WTC11 (cell line): ENCODE measurements at regions not wholly inside any gene's neighbourhood (a gene's known extent, or its start where the extent isn't known, plus 50 kb on each side); places are given as distances from the start of the nearest gene placed in this dataset.
"Not testable (repeated sequence)": the region's sequence is repeated elsewhere in the genome, so short reads cannot be mapped to it uniquely, and the experiment has no call there.

Experiments used
- ATAC-seq: fragments of 200-7000 bp; cut with Tn5 transposase; 2 replicates; pipeline ENCODE4 v1.10.0; 2021; ENCODE audit warnings: mild to moderate bottlenecking, moderate library complexity
- CTCF ChIA-PET: fragments of 300-600 bp; sonication (Branson Sonifier 250); formaldehyde crosslinking; loops from one replicate; lab custom pipeline; 2021; ENCODE audit warnings: antibody characterized with exemption; lab: Charles Lee
- POLR2A ChIA-PET: fragments of 350-600 bp; sonication (Branson Sonifier 250); formaldehyde crosslinking; loops from one replicate; lab custom pipeline; 2021; ENCODE audit warnings: antibody characterized with exemption; lab: Charles Lee
- DNase-seq: peaks from one replicate; pipeline ENCODE4 v3.0.0; 2021; ENCODE audit warnings: low spot score
- H3K27ac Mint-ChIP-seq: 2 replicates; pipeline ENCODE4 v1.8.0; 2021; ENCODE audit warnings: mixed read lengths
- H3K27me3 Mint-ChIP-seq: 2 replicates; pipeline ENCODE4 v1.8.0; 2021; ENCODE audit warnings: low read depth, mild to moderate bottlenecking, moderate library complexity, mixed read lengths
- H3K36me3 Mint-ChIP-seq: 2 replicates; pipeline ENCODE4 v1.8.0; 2021; ENCODE audit warnings: mixed read lengths
- H3K4me1 Mint-ChIP-seq: 2 replicates; pipeline ENCODE4 v1.8.0; 2022; ENCODE audit warnings: mixed read lengths
- H3K4me3 Mint-ChIP-seq: 2 replicates; pipeline ENCODE4 v1.8.0; 2021; ENCODE audit warnings: mild to moderate bottlenecking, moderate library complexity, mixed read lengths
- H3K9me3 Mint-ChIP-seq: 2 replicates; pipeline ENCODE4 v1.8.0; 2021; ENCODE audit warnings: mixed read lengths
- ATF3 ChIP-seq: sonication (generic); formaldehyde crosslinking; conservative IDR thresholded peaks from 2 replicates; pipeline ENCODE4 v1.8.1; 2022; ENCODE audit warnings: mild to moderate bottlenecking, missing genetic modification reagents
- CREB1 ChIP-seq: sonication (generic); formaldehyde crosslinking; IDR thresholded peaks from 2 replicates; pipeline ENCODE4 v1.8.0; 2023; ENCODE audit warnings: mild to moderate bottlenecking, missing genetic modification reagents
- E2F1 ChIP-seq: sonication (generic); formaldehyde crosslinking; IDR thresholded peaks from 2 replicates; pipeline ENCODE4 v1.8.0; 2022; ENCODE audit warnings: mild to moderate bottlenecking, missing genetic modification reagents
- EMX1 ChIP-seq: fragments of 250-450 bp; sonication (Bioruptor Pico); IDR thresholded peaks from 2 replicates; pipeline ENCODE4 v1.8.0; 2021; ENCODE audit warnings: mild to moderate bottlenecking
- ETV6 ChIP-seq: sonication (generic); formaldehyde crosslinking; IDR thresholded peaks from 2 replicates; pipeline ENCODE4 v1.8.1; 2022; ENCODE audit warnings: mild to moderate bottlenecking, missing genetic modification reagents
- FOXJ3 ChIP-seq: sonication (generic); formaldehyde crosslinking; IDR thresholded peaks from 2 replicates; pipeline ENCODE4 v1.9.0; 2021; ENCODE audit warnings: missing genetic modification reagents, mild to moderate bottlenecking, borderline replicate concordance
- FOXP1 ChIP-seq: sonication (generic); formaldehyde crosslinking; IDR thresholded peaks from 2 replicates; pipeline ENCODE4 v1.8.0; 2022; ENCODE audit warnings: missing genetic modification reagents, mild to moderate bottlenecking, moderate library complexity, borderline replicate concordance
- GRHL2 ChIP-seq: fragments of 250-450 bp; sonication (Bioruptor Pico); IDR thresholded peaks from 2 replicates; pipeline ENCODE4 v1.8.0; 2022; ENCODE audit warnings: mild to moderate bottlenecking, moderate library complexity; ENCODE audit not compliant: insufficient replicate concordance, severe bottlenecking
- GTF2I ChIP-seq: fragments of 250-450 bp; sonication (Bioruptor Pico); conservative IDR thresholded peaks from 2 replicates; pipeline ENCODE4 v1.4.0; 2021; ENCODE audit warnings: mild to moderate bottlenecking
- HMGA2 ChIP-seq: fragments of 250-450 bp; sonication (Bioruptor Pico); IDR thresholded peaks from 2 replicates; pipeline ENCODE4 v1.4.0; 2021; ENCODE audit warnings: mild to moderate bottlenecking, moderate library complexity
- JAZF1 ChIP-seq: fragments of 250-450 bp; sonication (Bioruptor Pico); IDR thresholded peaks from 2 replicates; pipeline ENCODE4 v1.9.0; 2021; ENCODE audit warnings: moderate library complexity, mild to moderate bottlenecking, inconsistent platforms
- PRRX2 ChIP-seq: fragments of 250-450 bp; sonication (Bioruptor Pico); IDR thresholded peaks from 2 replicates; pipeline ENCODE4 v1.8.0; 2021; ENCODE audit warnings: mild to moderate bottlenecking
- SMAD3 ChIP-seq: sonication (generic); formaldehyde crosslinking; IDR thresholded peaks from 2 replicates; pipeline ENCODE4 v1.8.0; 2022; ENCODE audit warnings: missing genetic modification reagents, mild to moderate bottlenecking, borderline replicate concordance
- STAT6 ChIP-seq: sonication (generic); formaldehyde crosslinking; conservative IDR thresholded peaks from 2 replicates; pipeline ENCODE4 v1.8.1; 2023; ENCODE audit warnings: mild to moderate bottlenecking, low read depth, missing genetic modification reagents, moderate library complexity
- USF1 ChIP-seq: sonication (generic); formaldehyde crosslinking; IDR thresholded peaks from 2 replicates; pipeline ENCODE4 v1.8.0; 2022; ENCODE audit warnings: mild to moderate bottlenecking, missing genetic modification reagents
- ZBTB21 ChIP-seq: sonication (generic); formaldehyde crosslinking; IDR thresholded peaks from 2 replicates; pipeline ENCODE4 v1.8.1; 2023; ENCODE audit warnings: mild to moderate bottlenecking, missing genetic modification reagents, borderline replicate concordance
- ZMAT4 ChIP-seq: fragments of 250-450 bp; sonication (Bioruptor Pico); IDR thresholded peaks from 2 replicates; pipeline ENCODE4 v1.9.0; 2021; ENCODE audit warnings: mild to moderate bottlenecking
- ZNF138 ChIP-seq: sonication (generic); formaldehyde crosslinking; conservative IDR thresholded peaks from 2 replicates; pipeline ENCODE4 v1.8.1; 2022; ENCODE audit warnings: mild to moderate bottlenecking, moderate library complexity, missing genetic modification reagents
- ZNF232 ChIP-seq: sonication (generic); formaldehyde crosslinking; IDR thresholded peaks from 2 replicates; pipeline ENCODE4 v1.8.0; 2022; ENCODE audit warnings: mild to moderate bottlenecking, missing genetic modification reagents
- ZNF317 ChIP-seq: sonication (generic); formaldehyde crosslinking; IDR thresholded peaks from 2 replicates; pipeline ENCODE4 v1.8.1; 2023; ENCODE audit warnings: low read depth, mild to moderate bottlenecking, moderate library complexity, missing genetic modification reagents, borderline replicate concordance

GRCh38 chr17:26731926-26732325, 562.0 kb upstream of the WSB1 start:
- H3K36me3 Mint-ChIP-seq, result peaks cover 69% of the 10 kb centered on the region
- CTCF ChIA-PET, POLR2A ChIA-PET, DNase-seq, H3K4me1 Mint-ChIP-seq, H3K27ac Mint-ChIP-seq, ATAC-seq, H3K4me3 Mint-ChIP-seq: not testable (repeated sequence)
- H3K9me3 Mint-ChIP-seq, result peaks cover 49% of the 10 kb centered on the region
- peaks cover 11% of the 10 kb centered on the region for H3K27me3 Mint-ChIP-seq

- DNase-seq, ATAC-seq, H3K4me1 Mint-ChIP-seq, H3K4me3 Mint-ChIP-seq, POLR2A ChIA-PET, CTCF ChIA-PET, H3K27ac Mint-ChIP-seq: not testable (repeated sequence)
- peaks cover 73% of the 10 kb centered on the region for H3K36me3 Mint-ChIP-seq
- H3K9me3 Mint-ChIP-seq, result peaks cover 57% of the 10 kb centered on the region
- H3K27me3 Mint-ChIP-seq, result peaks cover 20% of the 10 kb centered on the region
Observed at GRCh38 chr17:26734775-26735174, 559.1 kb upstream of the WSB1 start.

- POLR2A ChIA-PET, result not testable (repeated sequence)
Observed at GRCh38 chr17:26735977-26736376, 557.9 kb upstream of the WSB1 start.

GRCh38 chr17:26765860-26766709, 527.8 kb upstream of the WSB1 start:
- ChIA-PET POLR2A (no interaction called here), CTCF (no interaction called here)
- DNase-seq, result no peak
- peaks cover 7% of the 10 kb centered on the region for H3K27me3 Mint-ChIP-seq
- H3K4me3 Mint-ChIP-seq, result no peak overlapping the region
- H3K4me1 Mint-ChIP-seq, result no peaks in the 10 kb centered on the region
- no peak for TF ChIP-seq GTF2I
- no peak for TF ChIP-seq EMX1
- no peak for TF ChIP-seq PRRX2
- TF ChIP-seq CREB1 (CRISPR knock-in tag), result no peak
- TF ChIP-seq ZNF138 (CRISPR knock-in tag), result no peak
- no peak for TF ChIP-seq SMAD3 (CRISPR knock-in tag)
- TF ChIP-seq ETV6 (CRISPR knock-in tag), result no peak
- no peak for TF ChIP-seq E2F1 (CRISPR knock-in tag)
- TF ChIP-seq HMGA2 (CRISPR knock-in tag), result no peak
- TF ChIP-seq STAT6 (CRISPR knock-in tag), result no peak
- no peak for TF ChIP-seq ZNF317
- TF ChIP-seq GRHL2 (CRISPR knock-in tag), result no peak
- TF ChIP-seq JAZF1 (CRISPR knock-in tag), result no peak
- peaks cover 57% of the 10 kb centered on the region for H3K36me3 Mint-ChIP-seq
- H3K27ac Mint-ChIP-seq, result no peak overlapping the region
- peaks cover 73% of the 10 kb centered on the region for H3K9me3 Mint-ChIP-seq
- no peak for ATAC-seq

More at GRCh38 chr17:26735977-26736376, 557.9 kb upstream of the WSB1 start:
- H3K4me1 Mint-ChIP-seq, H3K4me3 Mint-ChIP-seq, ATAC-seq, H3K27ac Mint-ChIP-seq, CTCF ChIA-PET, DNase-seq: not testable (repeated sequence)
- Mint-ChIP-seq H3K36me3 (peaks cover 71% of the 10 kb centered on the region), H3K27me3 (peaks cover 20% of the 10 kb centered on the region), H3K9me3 (peaks cover 60% of the 10 kb centered on the region)

GRCh38 chr17:26766743-26767142, 527.2 kb upstream of the WSB1 start:
- POLR2A ChIA-PET, result no interaction called here
- H3K27me3 Mint-ChIP-seq, result peaks cover 7% of the 10 kb centered on the region
- CTCF ChIA-PET, result no interaction called here
- TF ChIP-seq EMX1 (no peak), FOXP1 (no peak), ATF3 (CRISPR knock-in tag) (no peak), ZBTB21 (CRISPR knock-in tag) (no peak), E2F1 (CRISPR knock-in tag) (no peak), FOXJ3 (CRISPR knock-in tag) (no peak), ZMAT4 (CRISPR knock-in tag) (no peak), ZNF232 (CRISPR knock-in tag) (no peak), USF1 (CRISPR knock-in tag) (no peak)

More at GRCh38 chr17:26766743-26767142, 527.2 kb upstream of the WSB1 start:
- H3K9me3 Mint-ChIP-seq, result peaks cover 71% of the 10 kb centered on the region
- peaks cover 58% of the 10 kb centered on the region for H3K36me3 Mint-ChIP-seq
- DNase-seq (no peak), ATAC-seq (no peak)
- no peak overlapping the region for H3K27ac Mint-ChIP-seq
- no peaks in the 10 kb centered on the region for H3K4me1 Mint-ChIP-seq
- no peak overlapping the region for H3K4me3 Mint-ChIP-seq
